ENCODE measurements at regions not wholly inside any gene's neighbourhood (a gene's known extent, or its start where the extent isn't known, plus 50 kb on each side); places are given as distances from the start of the nearest gene placed in this dataset.
A peak's percentile ranks its signal among the peaks of the same experiment; 100 is the strongest.

- Histone ChIP-seq H3K79me2 (ENCODE audit: insufficient read depth, low read length) (no peaks in the 10 kb centered on the region), H3K4me3 (replicated peaks in 1 of 3; ENCODE audit: low read depth in 2 of 3, low read length in 3 of 3) (no peak overlapping the region), H3K4me1 (ENCODE audit: control insufficient read depth in 1 of 2, insufficient read depth in 2 of 2, low read length in 2 of 2) (no peaks in the 10 kb centered on the region), H3K27me3 (ENCODE audit: control insufficient read depth in 2 of 2, insufficient read depth in 2 of 2, low read length in 2 of 2) (no peaks in the 10 kb centered on the region), H3K27ac (ENCODE audit: low read depth in 1 of 2, low read length in 2 of 2) (no peak overlapping the region), H4K20me1 (ENCODE audit: insufficient read depth, low read length) (no peaks in the 10 kb centered on the region), H2AFZ (ENCODE audit: insufficient read depth, low read depth, low read length, poor library complexity, severe bottlenecking) (no peak overlapping the region), H3K9ac (ENCODE audit: insufficient read depth, low read length, poor library complexity, severe bottlenecking) (no peak overlapping the region), H3K9me3 (replicated peaks in 1 of 2; ENCODE audit: control insufficient read depth in 1 of 2, insufficient read depth in 1 of 2, low read length in 2 of 2) (no peaks in the 10 kb centered on the region), H3K36me3 (replicated peaks in 1 of 2; ENCODE audit: control insufficient read depth in 1 of 2, insufficient read depth in 2 of 2, low read length in 2 of 2) (no peaks in the 10 kb centered on the region), H3K4me2 (replicated peaks; ENCODE audit: extremely low read depth, low read length, poor library complexity, severe bottlenecking) (no peak overlapping the region)
- 100% methylated on average over 1 of the region's 1 CpG for WGBS (ENCODE audit: insufficient coverage)
- H3K27ac Mint-ChIP-seq: peak overlapping the region in 1 of 7 donors; percentile 5
- peaks cover 4% of the 10 kb centered on the region for H3K4me1 Mint-ChIP-seq
- H3K9me3 Mint-ChIP-seq: no peaks in the 10 kb centered on the region
- H3K36me3 Mint-ChIP-seq: no peaks in the 10 kb centered on the region
- no peaks in the 10 kb centered on the region for H3K27me3 Mint-ChIP-seq (ENCODE audit: low read depth in 3 of 3)
- DNase-seq: no peak
- no peak overlapping the region for H3K4me3 Mint-ChIP-seq
- TF ChIP-seq CTCF (IDR thresholded peaks at IDR 0.05): no peak
- intact Hi-C loops (cut with micrococcal nuclease): no loop called here
Measured at GRCh38 chr3:102095383-102095782, 246.1 kb downstream of the NFKBIZ start.

- Mint-ChIP-seq H3K36me3 (no peaks in the 10 kb centered on the region), H3K27me3 (ENCODE audit: low read depth in 3 of 3) (no peaks in the 10 kb centered on the region), H3K4me1 (peaks cover 4% of the 10 kb centered on the region), H3K9me3 (no peaks in the 10 kb centered on the region), H3K27ac (no peak overlapping the region), H3K4me3 (no peak overlapping the region)
- H3K4me2 ChIP-seq (replicated peaks; ENCODE audit: extremely low read depth, low read length, poor library complexity, severe bottlenecking): no peak overlapping the region
- H3K4me1 ChIP-seq (ENCODE audit: control insufficient read depth in 1 of 2, insufficient read depth in 2 of 2, low read length in 2 of 2): no peaks in the 10 kb centered on the region
- no CpG with 5 or more reads among the region's 2 CpGs for WGBS (ENCODE audit: insufficient coverage)
- no peak overlapping the region for H3K9ac ChIP-seq (ENCODE audit: insufficient read depth, low read length, poor library complexity, severe bottlenecking)
- H3K36me3 ChIP-seq (replicated peaks in 1 of 2; ENCODE audit: control insufficient read depth in 1 of 2, insufficient read depth in 2 of 2, low read length in 2 of 2): no peaks in the 10 kb centered on the region
- H3K27ac ChIP-seq (ENCODE audit: low read depth in 1 of 2, low read length in 2 of 2): no peak overlapping the region
- H3K9me3 ChIP-seq (replicated peaks in 1 of 2; ENCODE audit: control insufficient read depth in 1 of 2, insufficient read depth in 1 of 2, low read length in 2 of 2): no peaks in the 10 kb centered on the region
- no peak overlapping the region for H3K4me3 ChIP-seq (replicated peaks in 1 of 3; ENCODE audit: low read depth in 2 of 3, low read length in 3 of 3)
- intact Hi-C loops (cut with micrococcal nuclease): no loop called here
- no peak for TF ChIP-seq CTCF (IDR thresholded peaks at IDR 0.05)
- H4K20me1 ChIP-seq (ENCODE audit: insufficient read depth, low read length): no peaks in the 10 kb centered on the region
- no peaks in the 10 kb centered on the region for H3K27me3 ChIP-seq (ENCODE audit: control insufficient read depth in 2 of 2, insufficient read depth in 2 of 2, low read length in 2 of 2)
- DNase-seq: no peak
- no peak overlapping the region for H2AFZ ChIP-seq (ENCODE audit: insufficient read depth, low read depth, low read length, poor library complexity, severe bottlenecking)
- H3K79me2 ChIP-seq (ENCODE audit: insufficient read depth, low read length): no peaks in the 10 kb centered on the region
Measured at GRCh38 chr3:102096066-102096465, 246.8 kb downstream of the NFKBIZ start.
